ENCODE measurements at regions not wholly inside any gene's neighbourhood (a gene's known extent, or its start where the extent isn't known, plus 50 kb on each side); places are given as distances from the start of the nearest gene placed in this dataset.
A peak's percentile ranks its signal among the peaks of the same experiment; 100 is the strongest.

DNA sequence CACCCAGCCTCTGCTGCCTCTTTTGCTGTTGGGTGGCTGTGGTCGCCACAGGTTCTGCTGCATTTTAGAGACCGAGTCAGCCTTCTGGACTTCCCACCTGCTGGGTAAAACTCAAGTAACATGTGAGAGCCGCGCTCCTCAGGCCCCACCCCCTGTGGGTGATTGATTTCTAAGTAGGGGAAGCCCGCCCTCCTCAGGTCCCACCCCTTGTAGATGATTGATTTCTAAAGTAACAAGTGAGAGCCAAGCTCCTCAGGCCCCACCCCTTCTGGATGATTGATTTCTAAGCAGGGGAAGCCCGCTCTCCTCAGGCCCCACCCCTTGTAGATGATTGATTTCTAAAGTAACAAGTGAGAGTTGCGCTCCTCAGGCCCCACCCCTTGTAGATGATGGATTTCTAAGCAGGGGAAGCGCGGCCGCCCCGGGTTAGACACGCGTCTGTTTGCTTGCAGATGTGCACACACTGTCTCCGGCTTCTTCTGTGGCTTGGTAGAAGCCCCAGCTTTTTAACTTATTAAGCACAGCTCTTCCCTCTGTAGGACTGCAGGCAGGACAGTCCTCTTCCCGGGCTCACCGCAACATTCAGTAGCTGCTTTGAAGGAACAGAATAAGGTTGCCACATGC, 83.4 kb downstream of the FAM43A start:
- peak; percentile 90 for DNase-seq (ENCODE audit: low read depth)

DNA sequence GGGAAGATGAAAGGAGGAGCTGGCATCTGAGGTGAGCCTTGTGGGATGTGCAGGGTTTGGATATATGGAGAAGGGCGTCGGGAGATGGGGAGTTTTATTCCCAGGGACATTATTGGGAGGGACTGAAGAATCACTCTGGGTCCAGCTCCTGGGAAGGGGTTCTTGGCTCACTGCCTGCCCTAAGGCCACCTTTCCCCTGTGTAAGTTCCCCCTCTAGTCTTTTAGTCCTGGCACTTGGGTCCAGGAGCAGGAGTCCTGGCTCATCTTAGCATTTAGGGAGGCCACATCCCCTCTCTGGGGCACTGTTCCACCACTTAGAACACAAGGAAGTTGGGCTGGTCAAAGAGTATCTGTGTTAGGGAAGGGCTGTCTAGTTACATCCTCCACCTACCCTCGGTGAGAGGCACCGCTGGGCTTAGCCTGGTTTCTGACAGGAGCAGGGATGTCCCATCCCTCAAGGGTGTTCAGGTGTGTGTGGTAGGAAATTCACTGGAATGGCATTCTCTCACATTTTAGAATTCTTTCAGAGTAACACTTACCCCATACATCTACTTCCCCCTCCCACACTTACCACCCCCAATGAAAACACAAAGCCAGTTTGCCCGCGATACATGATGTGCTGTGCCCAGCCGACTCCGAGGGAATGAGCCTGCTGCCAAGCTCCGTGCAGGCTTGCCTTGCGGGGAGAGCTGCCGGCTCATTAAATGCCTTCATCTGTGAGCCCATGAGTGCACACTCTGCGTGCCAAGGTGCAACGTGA, 86.7 kb downstream of the FAM43A start:
- DNase-seq (ENCODE audit: low read depth) = no peak

DNA sequence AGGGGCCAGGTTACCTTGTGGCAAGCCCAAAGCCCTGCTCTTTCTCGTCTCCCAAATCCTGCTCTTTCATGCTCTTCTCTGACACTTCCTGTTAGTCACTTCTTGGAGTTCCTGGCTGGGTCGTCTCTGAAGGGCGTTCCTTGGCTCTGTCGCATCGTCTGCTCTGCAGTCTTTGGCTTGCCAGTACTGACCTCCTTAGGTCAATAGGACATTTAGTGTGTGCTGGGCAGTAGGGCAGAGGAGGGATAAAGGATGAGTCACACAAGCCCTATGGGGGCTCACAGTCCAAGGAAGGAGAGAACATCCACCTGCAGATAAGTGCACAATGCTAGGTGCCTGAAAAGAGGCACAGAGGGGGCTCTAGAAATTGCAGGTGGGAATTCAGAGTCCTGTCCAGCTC, 87.5 kb downstream of the FAM43A start:
- DNase-seq (ENCODE audit: low read depth) = no peak

DNA sequence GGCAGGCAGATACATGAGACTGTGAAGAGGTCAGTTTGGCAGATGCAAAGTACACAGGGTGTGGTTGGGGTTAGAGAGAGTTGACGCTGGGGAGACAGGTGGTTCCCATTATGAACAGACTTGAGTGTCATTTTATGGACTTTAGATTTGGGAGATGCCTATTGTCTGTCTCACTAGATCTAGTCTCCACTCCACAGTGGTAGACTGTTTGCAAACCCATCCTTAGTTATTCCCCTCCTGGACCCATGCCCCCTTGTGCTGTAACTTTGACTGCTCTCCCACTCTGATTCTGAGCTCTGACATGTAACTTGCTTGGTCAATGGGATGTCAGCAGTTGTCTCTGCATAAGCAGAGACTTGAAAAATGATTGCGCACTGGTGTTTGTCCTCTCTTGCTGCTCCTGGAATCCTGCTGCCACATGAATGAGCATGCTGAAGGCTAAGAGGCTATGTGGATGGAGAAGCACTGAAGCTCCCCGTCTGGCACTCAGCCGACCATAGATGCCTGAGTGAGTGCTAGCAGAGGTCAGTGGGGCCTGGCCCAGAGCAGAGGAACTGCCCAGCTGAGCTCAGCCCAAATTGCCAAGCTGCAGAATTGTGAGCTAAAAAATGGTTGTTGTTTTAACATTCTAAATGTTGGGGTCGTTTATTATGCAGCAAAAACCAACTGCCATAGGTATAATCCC, 88.2 kb downstream of the FAM43A start:
- DNase-seq (ENCODE audit: low read depth) = no peak

DNA sequence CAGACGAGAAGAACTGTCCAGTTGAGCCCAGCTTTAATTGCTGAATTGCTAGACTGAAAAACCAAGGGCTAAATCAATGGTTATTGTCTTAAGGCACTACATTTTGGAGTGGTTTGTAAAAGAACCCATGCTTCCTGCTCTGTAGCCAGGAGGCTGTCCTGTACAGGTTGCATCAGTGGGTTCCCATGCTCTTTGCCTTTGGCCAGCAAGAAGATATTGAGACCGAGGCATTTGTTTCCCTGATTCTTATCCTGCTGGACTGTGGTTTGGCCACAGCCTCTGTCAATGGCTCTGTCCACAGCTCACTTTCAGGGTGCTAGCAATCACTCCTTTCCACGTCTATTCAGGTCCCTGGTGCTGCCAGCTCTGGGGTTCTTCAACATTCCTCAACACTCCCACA, 89.6 kb downstream of the FAM43A start:
- DNase-seq (ENCODE audit: low read depth) = no peak

DNA sequence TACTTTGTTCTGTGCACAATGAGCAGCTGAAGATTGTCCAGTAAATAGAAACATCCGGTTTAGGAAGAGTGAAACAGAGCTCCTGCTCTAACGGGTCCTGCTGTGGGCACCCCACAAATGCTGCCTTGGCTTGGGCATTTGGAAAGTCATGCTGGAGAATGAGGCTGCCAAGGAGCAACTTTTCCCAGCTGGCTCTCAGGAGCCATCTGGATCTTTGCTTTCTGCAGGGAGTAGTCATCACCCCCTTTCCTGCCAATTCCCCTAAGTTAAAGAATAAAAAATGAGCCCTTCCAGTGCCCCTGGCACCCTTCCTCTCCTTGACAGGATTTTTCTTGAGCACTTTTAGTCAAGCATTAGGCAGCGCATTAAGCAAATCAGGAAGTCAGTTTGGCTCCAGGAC, 90.0 kb downstream of the FAM43A start:
- DNase-seq (ENCODE audit: low read depth) = no peak

DNA sequence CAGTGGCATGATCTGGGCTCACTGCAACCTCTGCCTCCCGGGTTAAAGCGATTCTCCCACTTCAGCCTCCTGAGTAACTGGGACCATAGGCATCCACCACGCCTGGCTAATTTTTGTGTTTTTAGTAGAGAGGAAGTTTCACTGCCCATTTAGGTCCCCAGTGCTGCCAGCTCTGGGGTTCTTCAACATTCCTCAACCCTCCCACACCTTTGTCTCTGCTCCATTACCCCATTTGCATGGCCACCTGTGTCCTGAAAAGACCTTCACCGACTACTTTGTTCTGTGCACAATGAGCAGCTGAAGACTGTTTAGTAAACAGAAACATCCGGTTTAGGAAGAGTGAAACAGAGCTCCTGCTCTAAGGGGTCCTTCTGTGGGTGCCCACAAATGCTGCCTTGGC, 92.0 kb downstream of the FAM43A start:
- DNase-seq (ENCODE audit: low read depth) = no peak

DNA sequence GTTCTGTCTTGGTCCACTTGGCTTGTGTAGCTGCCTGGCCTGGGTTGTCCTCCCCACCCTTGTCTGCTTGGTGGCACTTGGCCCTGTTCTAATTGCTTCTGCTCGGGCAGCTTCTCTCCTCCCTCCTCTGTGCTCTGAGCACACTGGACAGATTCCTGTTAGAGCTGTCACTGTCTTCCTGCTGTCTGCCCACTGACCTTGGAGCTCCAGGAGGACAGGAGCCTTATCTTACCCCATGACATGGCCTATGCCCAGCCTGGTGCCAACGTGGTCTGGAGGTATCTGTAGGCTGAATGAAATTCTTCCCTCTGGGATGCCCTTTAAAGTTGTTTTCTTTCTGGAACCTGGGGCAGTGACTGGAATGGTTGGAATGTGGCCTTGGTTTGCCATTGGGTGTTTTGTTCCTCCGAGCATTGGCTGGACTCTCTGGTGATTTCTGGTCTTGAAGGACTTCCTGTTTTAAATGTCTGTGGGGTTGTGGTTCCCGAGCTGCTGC, 94.1 kb downstream of the FAM43A start:
- no peak for DNase-seq (ENCODE audit: low read depth)

DNA sequence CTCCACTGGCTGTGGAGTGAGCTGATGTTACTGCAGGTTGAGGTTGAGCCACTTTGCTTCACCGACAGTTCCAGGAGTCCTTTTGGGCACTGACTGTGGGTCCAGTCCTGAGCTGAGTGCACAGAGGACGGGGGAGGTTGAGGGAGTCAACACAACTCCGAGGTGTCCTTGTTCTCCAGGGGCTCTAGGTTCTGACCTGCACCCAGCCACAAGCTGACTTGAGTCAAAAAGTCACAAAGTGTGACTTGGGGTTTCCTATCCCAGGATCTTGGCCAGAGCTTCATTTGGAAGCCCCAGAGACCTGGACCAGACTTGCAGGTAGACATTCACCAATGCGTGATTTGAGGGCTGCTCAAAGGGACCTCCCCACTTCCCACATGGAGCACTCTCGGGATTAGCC, 95.0 kb downstream of the FAM43A start:
- DNase-seq (ENCODE audit: low read depth) = no peak

DNA sequence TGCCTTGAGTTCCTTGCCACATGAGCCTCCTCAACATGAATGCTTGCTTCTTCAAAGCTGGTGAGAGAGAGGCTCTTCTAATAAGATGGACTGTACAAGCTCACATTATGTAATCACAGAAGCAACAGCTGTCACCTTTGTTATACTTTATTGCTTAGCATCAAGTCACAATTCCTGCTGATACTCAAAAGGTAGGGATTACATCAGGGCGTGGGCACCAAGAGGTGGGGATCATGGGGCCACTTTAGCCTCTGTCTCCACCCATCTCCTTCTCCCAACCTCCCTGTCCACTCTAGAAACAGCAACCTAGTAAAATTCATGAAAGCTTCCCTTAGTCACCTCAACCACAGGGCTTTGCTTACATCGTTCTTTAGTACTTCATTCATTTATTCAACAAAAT, 95.9 kb downstream of the FAM43A start:
- no peak for DNase-seq (ENCODE audit: low read depth)

DNA sequence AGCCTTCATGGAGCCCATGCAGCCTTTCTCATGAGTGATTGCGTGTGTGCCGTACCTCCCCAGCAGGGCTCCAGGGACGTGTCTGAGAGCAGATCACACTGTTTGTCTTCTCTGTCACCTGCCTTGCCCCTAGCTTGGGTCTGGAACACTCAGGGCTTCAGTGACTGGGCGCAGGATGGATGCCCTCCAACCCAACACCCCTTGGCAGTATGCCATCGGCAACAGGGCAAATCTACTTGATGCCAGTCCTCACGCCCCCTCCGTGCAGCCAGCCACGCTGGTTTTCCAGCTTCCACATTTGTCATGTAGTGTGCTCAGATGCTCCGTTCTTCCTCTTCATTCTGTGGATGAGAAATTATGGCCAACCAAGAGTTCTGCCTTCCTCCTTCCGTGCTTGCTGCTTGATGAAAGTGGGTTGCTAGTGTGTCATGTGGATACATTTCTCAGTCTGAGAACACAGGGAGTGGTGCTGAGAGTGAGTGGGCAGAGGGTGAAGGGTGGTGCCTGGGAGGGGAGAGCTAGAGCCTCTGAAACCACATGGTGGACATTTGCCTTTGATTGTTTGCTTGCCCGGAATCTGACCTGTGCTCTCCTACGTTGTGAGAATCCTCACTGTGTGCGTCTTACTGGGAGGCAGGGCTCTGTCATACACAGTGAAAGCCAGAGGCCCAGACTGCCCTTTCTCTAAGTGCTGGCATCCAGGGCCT, 97.2 kb downstream of the FAM43A start:
- DNase-seq (ENCODE audit: low read depth) = no peak

DNA sequence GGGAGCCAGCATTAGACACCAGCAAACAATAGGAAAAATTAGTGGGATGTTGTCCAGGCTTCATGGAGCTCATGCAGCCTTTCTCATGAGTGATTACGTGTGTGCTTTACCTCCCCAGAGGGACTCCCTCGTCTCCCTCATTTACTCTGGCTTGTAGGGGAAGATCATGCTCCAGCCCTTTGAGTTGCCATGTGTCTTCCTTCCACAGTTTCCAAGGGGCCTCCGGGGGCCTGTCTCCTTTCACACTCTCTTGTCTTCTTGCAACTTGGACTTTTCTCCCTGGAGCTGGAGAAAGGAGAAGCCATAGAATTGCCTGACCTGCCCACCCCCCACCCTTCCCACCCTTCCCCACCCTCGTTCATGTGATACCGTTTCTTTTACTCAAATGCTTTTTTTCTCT, 98.7 kb downstream of the FAM43A start:
- no peak for DNase-seq (ENCODE audit: low read depth)

DNA sequence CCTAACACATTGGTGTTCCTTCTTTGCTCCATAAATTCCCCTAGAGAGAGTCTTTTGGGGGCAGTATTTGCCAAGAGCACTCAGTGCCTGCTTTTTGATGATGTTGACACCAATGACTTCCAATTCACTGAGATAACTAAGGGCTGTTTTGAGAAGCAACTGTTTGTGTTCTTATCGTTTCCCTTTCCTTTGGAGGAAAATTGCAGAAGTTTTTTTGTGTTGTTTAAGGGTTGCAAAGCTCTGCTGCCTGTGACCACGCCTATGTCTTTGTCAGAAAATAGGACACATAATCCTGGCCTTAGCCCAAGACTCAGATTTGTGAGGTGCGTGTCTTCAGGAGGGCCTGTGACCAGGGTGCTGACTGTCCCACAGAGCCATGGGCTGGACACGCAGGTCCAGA, 99.6 kb downstream of the FAM43A start:
- no peak for DNase-seq (ENCODE audit: low read depth)

DNA sequence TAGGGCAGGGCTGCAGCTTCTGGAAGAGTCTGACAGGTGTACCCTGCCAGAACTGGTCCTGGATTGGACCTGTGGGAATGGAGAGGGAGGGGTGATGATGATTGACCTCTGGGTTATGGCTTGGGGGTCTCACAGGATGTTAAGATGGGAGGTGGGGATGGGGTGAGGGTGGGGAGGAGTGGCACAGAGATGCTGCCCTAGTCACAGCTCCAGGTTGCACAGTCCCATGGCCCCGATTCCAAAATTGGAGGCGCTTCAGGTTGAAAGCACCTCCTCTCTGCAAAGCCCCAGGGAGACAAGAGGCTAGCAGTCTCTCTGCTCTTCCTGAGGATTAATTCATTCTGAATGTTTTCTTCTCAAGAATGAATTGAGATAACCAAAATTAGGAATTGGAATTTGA, 101.4 kb downstream of the FAM43A start:
- no peak for DNase-seq (ENCODE audit: low read depth)

DNA sequence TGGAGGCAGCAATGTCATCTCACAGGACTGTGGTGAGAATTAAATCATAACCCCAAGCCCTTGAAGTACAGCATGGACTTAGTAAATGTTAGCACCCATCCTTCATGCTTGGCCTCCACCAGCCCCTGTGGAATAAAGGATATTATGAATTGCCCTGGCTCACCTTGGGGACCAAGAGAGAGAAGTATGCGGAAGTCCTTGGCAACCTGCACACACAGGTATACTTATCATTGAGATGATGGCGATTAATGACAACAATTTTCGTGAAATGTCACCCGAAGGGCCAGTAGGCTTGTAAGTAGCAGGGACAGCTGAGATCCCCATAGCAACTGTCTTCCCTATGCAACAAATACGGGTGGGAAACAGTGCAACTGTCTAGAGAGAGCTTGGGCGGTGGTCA, 102.0 kb downstream of the FAM43A start:
- DNase-seq (ENCODE audit: low read depth) = no peak

DNA sequence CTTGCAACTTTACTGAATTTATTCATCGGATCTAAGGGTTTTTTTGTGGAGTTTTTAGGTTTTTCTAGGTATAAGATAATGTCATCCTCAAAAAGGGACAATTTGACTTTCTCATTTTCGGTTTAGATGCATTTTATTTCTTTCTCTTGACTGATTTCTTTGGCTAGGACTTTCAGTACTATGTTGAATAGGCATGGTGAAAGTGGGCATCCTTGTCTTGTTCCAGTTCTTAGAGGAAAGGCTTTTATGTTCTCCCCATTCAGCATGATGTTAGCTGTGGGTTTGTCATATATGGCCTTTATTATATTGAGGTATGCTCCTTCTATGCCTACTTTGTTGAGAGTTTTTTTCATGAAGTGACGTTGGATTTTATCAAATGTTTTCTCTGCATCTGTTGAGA, 106.7 kb downstream of the FAM43A start:
- no peak for DNase-seq (ENCODE audit: low read depth)

DNA sequence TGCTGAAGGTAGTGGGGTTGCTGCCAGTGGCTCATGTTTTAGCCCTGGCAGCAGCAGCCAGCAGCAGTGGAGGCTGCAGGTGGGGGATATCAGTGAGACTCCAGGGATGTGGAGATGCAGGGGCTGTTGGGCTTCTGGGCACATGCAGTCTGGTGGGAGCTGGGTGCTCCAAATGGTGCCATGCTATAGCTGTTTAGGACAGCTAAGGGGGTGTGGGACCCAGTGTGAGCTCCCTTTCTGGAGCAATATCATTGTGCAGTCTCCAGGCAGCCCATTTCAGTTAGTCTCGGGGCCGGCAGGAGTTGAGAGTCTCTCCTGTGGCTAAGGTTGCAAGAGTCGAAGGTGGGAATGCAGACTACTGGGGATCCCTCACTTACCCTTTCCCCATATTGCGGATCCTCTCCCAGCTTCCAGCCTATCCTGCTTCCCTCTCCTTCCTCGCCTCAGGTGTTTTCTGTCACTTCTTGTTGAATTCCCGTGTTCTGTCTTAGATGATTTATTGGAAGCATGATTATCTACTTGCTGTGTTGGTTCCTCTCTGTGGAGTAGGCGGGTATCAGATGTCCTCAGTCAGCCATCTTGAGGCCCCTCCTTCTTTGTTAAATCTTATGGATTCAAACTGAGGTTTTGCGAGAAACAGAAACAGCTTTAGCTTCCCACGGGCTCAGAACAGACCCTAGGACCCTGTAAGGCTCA, 112.0 kb downstream of the FAM43A start:
- no peak for DNase-seq (ENCODE audit: low read depth)

DNA sequence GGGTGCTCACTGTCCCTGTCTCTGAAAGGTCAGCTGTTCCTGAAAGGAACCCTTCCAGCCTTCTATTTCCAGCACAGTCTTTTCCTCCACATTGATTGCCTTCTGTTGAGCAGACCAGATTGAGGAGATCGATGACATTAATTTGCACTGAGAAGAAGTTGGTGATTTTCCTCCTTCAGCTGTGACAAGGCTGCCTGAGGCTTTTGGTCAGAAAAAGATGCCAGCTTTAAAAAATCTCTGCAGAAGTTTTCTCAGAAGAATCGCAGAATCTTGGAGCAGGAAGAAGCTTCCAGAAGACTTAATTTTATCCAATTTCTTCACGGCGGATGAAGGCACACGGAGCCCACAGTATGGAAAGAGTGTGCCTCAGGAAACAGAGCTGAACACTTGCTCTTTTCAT, 112.8 kb downstream of the FAM43A start:
- no peak for DNase-seq (ENCODE audit: low read depth)

DNA sequence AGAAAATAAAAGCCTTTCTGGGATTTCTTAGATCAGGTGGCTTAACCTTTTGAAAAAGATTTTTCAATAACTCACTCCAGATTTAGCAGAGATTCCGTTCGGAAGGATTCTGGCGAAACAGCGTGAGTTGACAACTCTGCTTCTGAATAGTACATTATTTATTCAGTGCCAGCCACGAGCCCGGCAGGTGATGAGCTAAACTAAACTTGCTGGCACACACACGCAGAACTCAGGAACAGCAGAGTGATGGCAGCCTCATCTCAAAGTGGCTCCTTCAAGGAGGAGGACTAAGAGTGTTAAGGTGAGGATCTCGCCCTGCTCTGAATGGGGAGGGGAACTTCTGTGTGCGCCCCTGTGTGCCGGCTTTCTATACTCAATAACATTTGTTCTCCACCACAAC, 114.3 kb downstream of the FAM43A start:
- no peak for DNase-seq (ENCODE audit: low read depth)

DNA sequence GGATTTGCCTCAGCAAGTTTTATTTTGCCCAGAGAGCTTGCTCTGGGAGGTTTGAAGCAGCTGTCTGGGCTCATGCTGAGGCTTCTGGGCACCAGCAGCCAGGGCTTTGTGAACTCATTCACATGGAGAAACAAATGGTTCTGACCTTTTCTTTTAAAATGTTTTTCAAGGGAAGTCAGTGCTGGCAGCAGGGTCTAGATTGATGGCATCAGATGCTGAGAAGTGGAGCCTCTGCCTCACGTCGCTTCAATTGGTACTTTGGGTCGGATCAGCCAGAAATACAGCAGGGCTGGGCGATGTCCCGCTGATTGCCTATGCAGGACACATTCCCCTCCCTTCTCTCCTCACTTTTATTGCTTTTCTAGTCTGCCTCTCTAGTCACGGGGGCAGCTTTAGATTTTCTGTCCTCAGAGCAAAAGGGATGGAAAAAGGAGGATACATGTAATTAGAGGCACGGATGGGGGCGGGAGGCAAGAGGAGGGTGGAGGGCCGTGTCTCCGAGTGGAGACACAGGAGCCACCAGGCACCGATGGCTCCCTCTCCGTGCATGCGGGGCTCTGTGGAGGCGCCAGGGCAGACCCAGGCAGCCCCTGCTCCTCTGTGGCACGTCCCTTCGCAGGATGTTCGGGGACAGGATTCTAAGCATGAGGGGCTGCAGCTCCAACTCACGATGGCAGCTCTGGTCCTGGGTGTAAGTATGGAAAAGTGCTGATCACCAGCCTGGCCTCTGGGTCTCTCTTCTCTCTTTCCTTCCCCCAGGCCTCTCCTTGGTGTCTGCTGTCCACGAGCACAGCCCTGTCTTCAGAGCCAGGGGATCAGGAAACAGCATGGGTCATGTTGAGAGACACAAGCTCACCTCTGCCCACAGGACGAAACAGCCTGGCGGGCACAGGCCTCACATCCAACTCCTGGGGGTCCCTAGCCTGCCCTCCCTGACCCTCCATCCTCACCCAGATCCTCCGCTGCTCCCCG, 116.1 kb downstream of the FAM43A start:
- no peak for DNase-seq (ENCODE audit: low read depth)

DNA sequence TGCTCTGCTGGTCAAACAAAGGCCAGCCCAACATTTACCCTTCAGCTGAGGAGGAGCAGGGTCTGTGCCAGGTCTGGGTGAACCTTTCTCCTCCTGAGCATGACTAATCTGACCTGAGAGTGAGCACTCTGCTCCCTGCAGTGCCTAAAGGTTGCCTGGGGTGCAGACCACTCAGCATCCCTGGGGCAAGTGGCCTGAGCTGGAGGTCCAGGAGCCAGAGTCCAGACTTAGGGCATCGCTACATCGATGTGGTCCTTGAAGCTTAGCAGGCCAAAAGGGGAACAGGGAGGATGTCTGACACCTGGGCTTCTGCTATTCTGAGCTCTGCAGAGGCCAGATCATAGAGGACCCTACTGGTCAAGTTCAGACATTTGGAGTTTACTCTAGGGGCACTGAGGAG, 119.1 kb downstream of the FAM43A start:
- no peak for DNase-seq (ENCODE audit: low read depth)
